Mesodermal cell (in vitro differentiated cells): ENCODE measurements at regions not wholly inside any gene's neighbourhood (a gene's known extent, or its start where the extent isn't known, plus 50 kb on each side); places are given as distances from the start of the nearest gene placed in this dataset.
A peak's percentile ranks its signal among the peaks of the same experiment; 100 is the strongest.
"Not testable (repeated sequence)": the region's sequence is repeated elsewhere in the genome, so short reads cannot be mapped to it uniquely, and the experiment has no call there.

ENCODE experiments used
- H3K27ac ChIP-seq: 2 replicates; pipeline ENCODE4 v1.7.0; 2013; ENCODE audit warnings: mild to moderate bottlenecking, low read depth, low read length, moderate library complexity; ENCODE audit not compliant: severe bottlenecking
- H3K36me3 ChIP-seq: 2 replicates; pipeline ENCODE4 v1.7.1; 2013; ENCODE audit warnings: mild to moderate bottlenecking, low read length, moderate library complexity; ENCODE audit not compliant: control insufficient read depth, insufficient read depth
- H3K4me1 ChIP-seq: one replicate; pipeline ENCODE4 v1.7.1; 2013; ENCODE audit warnings: mild to moderate bottlenecking, low read length; ENCODE audit not compliant: insufficient read depth, control insufficient read depth, poor library complexity, severe bottlenecking
- H3K4me3 ChIP-seq: 2 replicates; pipeline ENCODE4 v1.7.0; 2013; ENCODE audit warnings: low read length, control low read depth, mild to moderate bottlenecking; ENCODE audit not compliant: insufficient read depth, poor library complexity, severe bottlenecking; ENCODE audit errors: extremely low read depth
- H3K9me3 ChIP-seq: 2 replicates; pipeline ENCODE4 v1.7.1; 2013; ENCODE audit warnings: mild to moderate bottlenecking, low read length, moderate library complexity; ENCODE audit not compliant: control insufficient read depth
- WGBS, 2 experiments: methylation state at CpG; one replicate each; pipeline ENCODE4 v1.1.5; 2013; ENCODE audit warnings: missing lambda C conversion rate in 2 of 2; ENCODE audit not compliant: insufficient coverage in 2 of 2; 5-methylcytosine and 5-hydroxymethylcytosine counted together

- H3K27ac ChIP-seq, H3K4me1 ChIP-seq, H3K36me3 ChIP-seq, H3K9me3 ChIP-seq, H3K4me3 ChIP-seq: not testable (repeated sequence)
- no CpG with 5 or more reads among the region's 4 CpGs for WGBS, 2 experiments
These were observed 706.2 kb upstream of the DEFB115 start for GRCh38 chr20:30551236-30551635.

DNA sequence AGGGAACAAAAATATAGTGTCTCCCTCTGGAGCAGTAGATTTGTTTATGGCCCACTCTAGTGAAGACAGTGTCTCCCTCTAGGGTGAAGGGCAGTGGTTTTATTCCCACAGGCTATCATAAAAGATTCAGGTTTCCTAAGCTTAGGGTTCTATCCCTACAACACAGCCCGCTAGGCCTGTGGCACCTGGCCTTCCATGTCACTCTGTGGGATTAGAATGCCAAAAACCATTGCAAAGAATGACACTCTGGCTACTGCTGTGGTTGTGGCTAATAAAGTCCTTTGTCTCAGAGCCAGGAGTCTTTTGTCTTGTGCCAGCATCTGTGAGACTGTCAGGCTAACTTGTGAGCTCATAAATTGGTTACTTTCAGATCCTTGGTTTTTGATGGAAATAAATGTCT is 700.7 kb upstream of the DEFB115 start:
- 50% methylated on average over 1 of the region's 1 CpG; no CpG with 5 or more reads in 1 of the 2 experiments for whole genome bisulfite sequencing, 2 experiments
- H3K4me1 ChIP-seq, H3K27ac ChIP-seq, H3K4me3 ChIP-seq, H3K36me3 ChIP-seq, H3K9me3 ChIP-seq: not testable (repeated sequence)

DNA sequence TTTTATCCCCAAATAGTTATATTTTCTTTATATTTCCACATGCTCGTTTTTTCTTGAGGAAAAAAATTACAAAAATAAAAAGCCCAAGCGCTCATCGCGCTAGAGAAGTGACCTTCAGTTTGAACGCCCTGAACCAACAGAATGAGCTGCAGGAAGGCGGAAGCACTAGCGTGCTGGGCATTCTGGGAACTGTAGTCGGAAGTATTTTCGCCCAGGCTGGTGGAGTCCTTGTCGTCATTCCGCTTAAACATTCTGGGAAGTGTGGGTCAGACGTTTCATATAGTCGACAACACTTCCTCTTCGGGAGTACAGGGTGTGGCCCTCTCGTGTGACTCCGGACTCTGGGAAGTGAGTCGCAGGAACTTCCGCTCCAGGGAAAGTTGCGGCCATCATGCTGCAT is 692.4 kb upstream of the DEFB115 start:
- H3K4me3 ChIP-seq, H3K27ac ChIP-seq, H3K36me3 ChIP-seq, H3K4me1 ChIP-seq, H3K9me3 ChIP-seq: not testable (repeated sequence)
- WGBS, 2 experiments = 85 to 95% methylated on average over 7 to 18 of the region's 19 CpGs

DNA sequence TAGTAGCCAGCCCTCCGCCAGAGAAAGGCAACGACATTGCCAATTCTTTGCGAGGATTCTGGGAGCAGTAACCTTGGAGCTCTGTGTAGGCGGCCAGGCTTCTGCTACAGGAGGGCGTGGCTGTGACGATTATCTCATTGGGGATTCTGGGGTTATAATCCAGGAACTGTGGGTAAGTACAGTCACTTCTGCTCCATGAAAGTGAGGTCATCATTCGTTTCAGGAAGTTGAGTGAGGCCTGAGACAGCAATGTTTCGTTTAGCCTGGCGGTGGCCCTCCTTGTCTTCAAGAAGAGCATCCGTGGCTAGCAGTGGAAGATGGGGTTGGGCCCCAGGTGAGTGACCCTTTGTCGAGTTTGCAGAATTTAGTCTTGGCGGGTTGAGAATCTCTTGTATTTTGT is 687.6 kb upstream of the DEFB115 start:
- H3K4me1 ChIP-seq, H3K9me3 ChIP-seq, H3K4me3 ChIP-seq, H3K27ac ChIP-seq, H3K36me3 ChIP-seq: not testable (repeated sequence)
- WGBS, 2 experiments = no CpG with 5 or more reads among the region's 12 CpGs

DNA sequence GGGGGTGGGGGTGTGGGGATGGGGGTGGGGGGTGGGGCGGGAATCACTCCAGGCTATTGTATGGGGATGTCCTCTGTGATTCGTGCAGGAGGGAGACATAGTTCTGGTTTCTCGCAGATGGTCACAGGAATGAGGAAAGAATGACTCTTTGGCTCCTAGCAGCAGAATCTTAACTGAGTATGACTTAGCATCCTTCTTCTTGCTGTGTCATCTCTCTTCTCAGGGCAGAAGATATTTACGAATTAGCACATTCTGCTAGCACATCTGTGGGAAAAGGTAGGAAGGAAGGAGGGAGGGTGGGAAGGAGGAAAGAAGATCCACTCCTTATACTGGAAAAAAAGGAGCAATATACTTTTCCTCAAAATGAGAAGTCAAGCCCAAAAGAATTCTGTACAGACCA is 686.8 kb upstream of the DEFB115 start:
- WGBS, 2 experiments = no CpG with 5 or more reads among the region's 4 CpGs
- not testable (repeated sequence) for H3K27ac ChIP-seq, H3K36me3 ChIP-seq, H3K4me3 ChIP-seq, H3K9me3 ChIP-seq, H3K4me1 ChIP-seq

DNA sequence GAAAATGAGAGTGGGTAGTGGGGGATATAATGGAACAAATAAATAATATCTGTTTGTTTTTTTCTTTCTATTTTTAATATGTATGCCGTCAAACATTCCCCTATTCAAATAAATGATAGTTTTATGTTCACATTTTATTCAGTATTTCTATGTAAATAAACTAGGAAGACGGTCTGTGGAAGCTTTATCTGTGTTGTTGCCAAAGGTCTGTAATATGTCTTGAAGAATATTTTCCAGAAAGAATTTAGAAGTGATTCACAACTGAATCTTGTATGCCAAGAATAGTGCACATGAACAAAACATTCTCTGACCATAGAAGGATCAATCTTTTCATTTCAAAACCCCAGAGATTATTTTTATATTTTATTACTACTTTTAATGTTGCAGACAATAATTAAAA is 683.1 kb upstream of the DEFB115 start:
- H3K9me3 ChIP-seq, H3K4me3 ChIP-seq, H3K36me3 ChIP-seq, H3K27ac ChIP-seq, H3K4me1 ChIP-seq: not testable (repeated sequence)
- no CpG with 5 or more reads among the region's 2 CpGs for WGBS, 2 experiments

DNA sequence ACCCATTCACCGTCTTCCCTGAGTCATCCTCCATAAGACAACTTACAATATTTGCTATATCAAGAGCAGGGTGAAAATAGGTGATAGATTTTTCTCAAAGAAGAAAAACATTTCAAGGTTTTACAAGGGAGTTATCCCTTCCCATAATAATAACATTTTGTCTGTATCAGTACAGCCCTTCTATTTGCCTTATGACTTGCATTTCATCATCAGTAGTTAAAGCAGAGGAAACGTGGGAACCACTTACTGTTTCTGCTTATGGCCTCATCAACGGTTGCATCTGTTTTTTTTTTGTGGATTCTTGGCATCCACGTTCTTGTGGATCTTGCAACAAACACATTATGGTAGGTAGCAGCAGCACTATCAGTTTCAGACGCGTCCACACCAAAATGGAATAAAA is 678.4 kb upstream of the DEFB115 start:
- peak overlapping the region; percentile 36 for H3K4me3 ChIP-seq
- WGBS, 2 experiments = 0% methylated on average over 2 of the region's 6 CpGs; no CpG with 5 or more reads in 1 of the 2 experiments

GRCh38 chr20:30579824-30580438 is 677.5 kb upstream of the DEFB115 start:
- Histone ChIP-seq H3K27ac (peak overlapping the region; percentile 50), H3K4me3 (peak overlapping the region; percentile 36)
- H3K4me1 ChIP-seq, H3K36me3 ChIP-seq, H3K9me3 ChIP-seq: not testable (repeated sequence)
- 22 to 44% methylated on average over 8 to 12 of the region's 27 CpGs for WGBS, 2 experiments

More for the DNA sequence above, 678.4 kb upstream of the DEFB115 start:
- not testable (repeated sequence) for H3K27ac ChIP-seq, H3K9me3 ChIP-seq, H3K36me3 ChIP-seq, H3K4me1 ChIP-seq

DNA sequence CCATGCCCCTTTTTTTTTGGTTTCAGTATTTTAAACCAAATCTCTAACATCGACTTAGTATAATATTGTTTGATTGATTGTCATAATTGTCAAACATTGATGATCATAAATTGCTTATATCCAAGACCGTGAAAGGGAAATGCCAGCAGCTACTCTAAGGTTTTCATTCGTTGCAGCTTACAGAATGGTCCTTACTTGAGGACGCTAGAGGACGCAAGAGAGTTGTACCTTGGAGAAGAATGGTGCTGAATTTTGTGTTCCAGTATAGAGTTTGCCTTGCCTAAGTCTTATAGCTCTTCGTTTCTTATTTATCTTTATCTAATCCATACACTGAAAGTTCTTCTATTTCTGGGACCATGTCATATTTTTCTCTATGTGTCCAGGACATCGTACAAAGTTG is 675.6 kb upstream of the DEFB115 start:
- H3K9me3 ChIP-seq, H3K27ac ChIP-seq, H3K4me3 ChIP-seq, H3K36me3 ChIP-seq, H3K4me1 ChIP-seq: not testable (repeated sequence)
- 22 to 27% methylated on average over 3 to 4 of the region's 7 CpGs for WGBS, 2 experiments

DNA sequence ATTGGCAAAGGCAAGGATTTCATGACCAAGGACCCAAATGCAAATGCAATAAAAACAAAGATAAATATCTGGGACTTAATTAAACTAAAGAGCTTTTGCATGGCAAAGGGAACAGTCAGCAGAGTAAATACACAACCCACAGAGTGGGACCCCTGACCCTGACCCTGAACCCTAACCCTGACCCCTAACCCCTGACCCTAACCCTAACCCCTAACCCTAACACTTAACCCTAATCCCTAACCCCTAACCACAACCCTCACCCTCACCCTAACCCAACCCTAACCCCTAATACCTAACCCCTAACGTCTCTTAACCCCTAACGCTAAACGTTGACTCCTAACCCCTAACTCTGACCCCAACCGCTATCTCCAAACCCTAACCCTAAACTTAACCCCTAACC is 673.1 kb upstream of the DEFB115 start:
- not testable (repeated sequence) for H3K36me3 ChIP-seq, H3K27ac ChIP-seq, H3K9me3 ChIP-seq, H3K4me1 ChIP-seq, H3K4me3 ChIP-seq
- no CpG with 5 or more reads among the region's 4 CpGs for WGBS, 2 experiments

GRCh38 chr20:30585244-30585796 is 672.1 kb upstream of the DEFB115 start:
- not testable (repeated sequence) for H3K4me1 ChIP-seq, H3K27ac ChIP-seq, H3K9me3 ChIP-seq, H3K36me3 ChIP-seq
- WGBS, 2 experiments = 33 to 41% methylated on average over 22 to 33 of the region's 49 CpGs
- peak overlapping the region; percentile 26 for H3K4me3 ChIP-seq
